AG08396 (cell line): ENCODE measurements at regions not wholly inside any gene's neighbourhood (a gene's known extent, or its start where the extent isn't known, plus 50 kb on each side); places are given as distances from the start of the nearest gene placed in this dataset.

Source experiments
- DNase-seq: peaks from one replicate; pipeline ENCODE4 v3.0.0; 2012; ENCODE audit warnings: low spot score, mixed read lengths

DNA sequence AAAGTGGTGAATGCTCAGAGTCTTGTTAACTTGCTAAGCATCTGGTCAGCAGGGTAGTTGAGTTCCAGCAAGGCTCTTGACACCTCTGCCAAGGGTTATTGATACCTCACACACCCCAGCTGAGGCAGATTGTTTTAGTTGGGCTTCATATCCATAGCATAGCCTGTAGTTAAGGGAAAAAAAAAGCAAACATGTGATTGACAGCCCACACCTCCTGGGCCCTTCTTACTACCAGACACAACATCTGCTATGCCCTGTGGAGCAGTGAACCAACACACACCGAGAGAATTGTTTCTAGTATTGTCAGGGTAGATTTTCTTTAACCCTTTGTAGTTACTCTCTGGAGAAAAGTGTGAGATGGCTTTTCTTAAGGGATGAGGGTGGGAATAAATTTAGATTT is 697.0 kb upstream of the POU3F2 start:
- DNase-seq = no peak

DNA sequence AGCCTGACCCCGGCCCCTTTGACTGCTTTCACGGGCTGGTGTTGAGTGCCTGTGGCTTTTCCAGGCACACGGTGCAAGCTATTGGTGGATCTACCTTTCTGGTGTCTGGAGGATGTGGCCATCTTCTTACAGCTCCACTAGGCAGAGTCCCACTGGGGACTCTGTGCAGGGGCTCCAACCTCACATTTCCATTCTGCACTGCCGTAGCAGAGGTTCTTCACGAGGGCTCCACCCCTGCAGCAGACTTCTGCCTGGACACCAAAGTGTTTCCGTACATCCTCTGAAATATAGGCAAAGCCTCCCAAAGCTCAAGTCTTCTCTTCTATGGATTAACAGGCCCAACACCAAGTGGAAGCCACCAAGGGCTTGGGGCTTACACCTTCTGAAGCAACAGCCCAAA is 691.5 kb upstream of the POU3F2 start:
- no peak for DNase-seq

DNA sequence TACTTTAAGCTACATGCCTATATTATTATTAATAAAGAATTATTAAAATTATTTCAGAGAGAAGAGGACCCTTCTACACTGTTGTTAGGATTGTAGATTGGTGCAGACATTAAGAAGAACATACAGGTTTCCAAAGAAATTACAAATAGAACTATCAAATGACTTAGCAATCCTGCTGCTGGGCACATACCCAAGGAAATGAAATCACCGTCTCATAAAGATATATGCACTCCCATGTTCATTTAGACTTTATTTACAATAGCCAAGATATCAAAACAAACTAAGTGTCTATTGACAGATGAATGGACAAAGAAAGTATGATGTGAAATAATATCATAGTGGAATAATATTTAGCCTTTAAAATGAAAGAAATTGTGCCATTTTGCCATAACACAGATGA is 687.7 kb upstream of the POU3F2 start:
- DNase-seq = no peak

DNA sequence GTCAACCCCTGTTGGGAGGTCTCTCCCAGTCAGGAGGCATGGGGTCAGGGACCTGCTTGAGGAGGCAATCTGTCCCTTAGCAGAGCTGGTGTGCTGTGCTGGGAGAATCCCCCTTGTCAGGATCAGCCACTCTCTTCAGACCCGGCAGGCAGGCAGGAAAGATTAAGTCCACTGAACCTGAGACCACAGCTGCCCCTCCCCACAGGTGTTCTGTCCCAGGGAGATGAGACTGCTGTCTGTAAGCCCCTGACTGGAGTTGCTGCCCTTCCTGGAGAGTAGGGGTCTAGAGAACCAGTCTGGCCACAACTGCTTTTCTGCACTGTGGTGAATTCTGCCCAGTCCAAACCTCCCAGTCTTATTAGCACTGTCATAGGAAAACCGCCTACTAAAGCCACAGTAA is 677.8 kb upstream of the POU3F2 start:
- no peak for DNase-seq

DNA sequence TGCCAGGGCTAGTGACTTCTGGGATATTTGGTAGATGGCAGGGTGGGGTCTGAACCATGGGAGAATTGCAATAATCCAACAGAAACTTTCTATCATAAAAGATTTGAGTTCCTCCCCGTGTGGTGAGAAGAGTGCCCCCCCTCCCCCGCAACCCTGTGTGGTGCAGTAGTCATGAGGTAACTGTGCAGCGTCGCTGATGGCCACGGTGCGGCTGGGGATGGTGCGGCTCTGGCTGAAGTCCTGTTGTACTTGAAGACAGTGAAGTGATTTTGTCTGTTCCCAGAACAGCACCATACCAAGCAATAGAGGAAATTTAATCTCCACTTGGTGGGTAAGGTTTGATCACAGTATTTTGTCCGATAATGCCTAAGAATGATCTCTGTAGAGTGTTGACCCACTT is 654.8 kb upstream of the POU3F2 start:
- no peak for DNase-seq

DNA sequence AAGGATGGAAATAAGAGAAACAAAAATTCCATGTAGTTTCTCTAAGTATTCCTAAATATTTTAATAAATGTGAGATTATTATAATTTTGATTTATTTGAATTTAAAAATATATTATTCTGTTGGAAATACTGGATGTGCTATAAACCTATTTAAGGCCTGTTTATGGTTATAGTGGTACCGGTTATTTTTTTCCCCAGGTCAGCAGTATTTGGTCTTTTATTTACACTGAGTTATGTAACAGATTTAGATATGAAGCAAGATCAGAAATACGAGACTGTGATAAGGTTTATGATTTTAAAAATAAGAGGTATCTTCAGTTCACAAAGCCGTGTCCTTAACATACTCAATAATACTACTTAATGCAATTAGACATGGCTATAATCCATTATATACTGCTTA is 634.3 kb upstream of the POU3F2 start:
- no peak for DNase-seq

DNA sequence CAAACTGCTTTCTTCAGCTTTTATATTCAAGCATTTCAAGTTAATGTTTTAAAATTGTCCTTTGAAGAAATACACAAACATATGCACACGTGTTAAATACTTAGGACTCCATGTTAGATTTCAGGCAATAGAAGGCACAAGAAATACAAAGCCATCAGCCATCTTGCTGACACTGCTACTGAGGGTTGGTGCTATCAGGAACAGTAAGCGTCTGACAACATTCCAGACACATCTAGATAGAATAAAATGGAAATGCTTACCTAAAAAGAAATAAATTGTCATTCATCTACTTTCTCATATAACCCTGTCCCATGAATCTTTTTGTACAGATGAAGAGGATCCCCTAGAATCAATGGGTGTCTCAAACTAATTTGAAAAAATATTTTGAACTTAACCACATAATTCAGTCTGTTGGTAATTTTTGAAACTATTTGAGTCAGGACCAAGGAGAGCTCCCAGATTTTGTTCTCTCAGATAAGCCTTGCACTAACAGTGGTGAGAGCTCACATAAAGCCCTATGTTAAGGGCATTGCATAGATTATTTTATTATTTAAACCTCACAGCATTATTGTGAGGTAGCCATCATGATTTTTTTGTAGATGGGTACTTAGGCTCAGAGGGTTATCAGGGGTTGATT is 631.1 kb upstream of the POU3F2 start:
- no peak for DNase-seq

DNA sequence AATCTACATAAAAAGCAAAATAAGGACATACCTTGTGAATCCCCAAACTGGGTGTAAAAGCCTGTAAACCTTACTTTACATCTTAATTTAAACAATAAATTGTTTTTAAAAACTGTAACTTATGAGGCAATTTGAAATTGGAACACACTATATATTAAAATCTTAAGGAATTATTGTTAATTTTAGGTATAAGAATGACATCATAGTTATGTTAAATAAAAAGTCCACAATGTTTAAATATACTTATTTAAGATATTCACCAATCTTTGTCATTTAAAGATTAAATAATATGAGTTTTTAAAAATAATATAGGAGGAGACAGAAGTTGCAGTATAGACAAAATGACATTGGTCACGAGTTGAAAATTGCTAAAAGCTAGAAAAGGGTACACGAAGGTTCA is 621.9 kb upstream of the POU3F2 start:
- no peak for DNase-seq

DNA sequence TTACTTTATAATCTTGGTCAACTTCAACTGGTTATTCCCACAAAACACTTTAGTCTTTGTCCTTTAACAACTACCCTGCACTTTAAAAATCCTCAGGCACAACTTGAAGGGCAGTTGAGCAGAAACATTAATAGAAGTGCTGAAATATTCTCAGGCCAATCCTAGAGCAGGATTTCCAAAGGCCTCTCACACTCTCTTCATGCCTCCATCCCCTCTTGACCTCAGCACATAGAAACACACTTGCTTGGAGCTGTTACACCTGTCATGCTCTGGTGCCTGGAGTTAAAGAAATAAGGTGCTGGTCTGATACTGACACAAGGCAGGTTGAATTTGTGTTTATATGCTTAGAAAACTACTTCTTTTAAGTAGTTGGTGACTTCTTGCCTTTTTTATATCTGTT is 618.8 kb upstream of the POU3F2 start:
- DNase-seq = no peak

DNA sequence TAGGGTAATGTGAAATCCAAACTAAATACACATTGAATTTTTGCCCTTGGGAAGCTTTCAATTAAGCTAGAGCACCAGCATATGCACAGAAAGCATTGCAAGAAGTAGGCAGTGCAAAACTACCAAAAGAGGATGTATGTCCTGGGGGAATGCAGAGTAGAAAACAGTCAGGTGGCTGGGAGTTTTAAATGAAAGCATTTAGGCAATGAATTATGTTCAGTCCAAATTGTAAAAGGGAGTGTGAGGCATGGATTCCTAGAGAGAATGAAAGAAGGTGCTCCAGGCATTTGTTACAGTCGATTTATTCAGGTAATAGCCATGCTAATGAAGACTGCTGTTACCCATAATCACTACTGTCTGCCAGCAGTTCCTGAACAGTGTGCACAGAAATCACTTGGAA is 604.1 kb upstream of the POU3F2 start:
- DNase-seq = no peak

DNA sequence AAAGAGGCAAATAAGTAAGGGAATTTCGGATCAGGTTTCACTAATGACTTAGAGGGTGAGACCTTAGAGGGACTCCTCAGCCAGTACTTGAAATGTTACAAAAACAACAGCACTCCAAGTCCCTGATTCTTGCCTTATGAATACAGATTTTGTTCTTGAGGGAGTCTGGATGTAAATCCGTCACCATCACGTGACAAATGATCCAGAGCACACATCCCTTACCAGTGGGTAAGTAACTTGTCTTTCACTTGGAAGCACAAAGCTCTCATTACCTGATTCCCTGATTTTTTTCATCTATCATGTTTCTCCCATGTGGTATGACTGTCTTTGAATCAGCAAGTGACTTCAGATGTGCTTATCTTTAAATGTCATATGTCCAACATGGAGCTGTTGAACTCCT is 595.3 kb upstream of the POU3F2 start:
- DNase-seq = no peak

DNA sequence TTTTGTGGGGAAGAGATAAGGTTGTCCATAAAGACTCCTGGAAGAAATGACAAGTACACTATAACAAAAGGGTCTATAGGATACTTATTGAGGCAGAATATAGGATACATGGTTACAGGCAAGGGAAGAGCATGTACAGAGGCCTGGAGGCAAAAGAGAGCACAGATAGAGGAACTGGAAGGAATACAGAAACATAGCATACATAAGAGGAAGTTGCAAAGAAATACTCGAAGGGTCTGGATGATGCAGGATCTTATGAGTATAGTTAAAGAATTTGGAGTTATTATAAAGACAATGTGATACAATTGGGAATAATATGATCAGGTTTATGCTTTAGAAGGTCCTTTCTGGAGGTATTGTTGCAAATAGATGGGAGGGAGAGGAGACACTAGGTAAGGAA is 592.7 kb upstream of the POU3F2 start:
- DNase-seq = no peak

DNA sequence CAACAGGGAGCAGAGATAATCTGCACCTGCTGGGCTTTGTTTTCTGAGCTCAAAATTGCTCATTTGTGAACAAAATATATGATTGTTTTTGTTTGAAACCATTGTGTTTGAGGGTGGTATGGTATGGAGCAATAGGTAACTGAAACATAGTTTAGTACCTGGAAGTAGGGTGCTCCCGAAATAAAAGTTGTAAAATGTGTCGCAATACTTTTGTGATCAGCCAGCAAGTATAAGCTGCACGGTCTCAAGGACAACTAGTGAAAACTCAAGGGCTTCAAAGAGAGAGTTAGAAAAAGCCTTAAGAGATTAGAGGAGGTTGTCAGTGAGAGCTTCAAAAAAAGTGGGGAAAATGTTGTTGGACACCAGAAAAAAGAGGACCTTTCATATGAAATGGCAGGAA is 579.8 kb upstream of the POU3F2 start:
- no peak for DNase-seq

DNA sequence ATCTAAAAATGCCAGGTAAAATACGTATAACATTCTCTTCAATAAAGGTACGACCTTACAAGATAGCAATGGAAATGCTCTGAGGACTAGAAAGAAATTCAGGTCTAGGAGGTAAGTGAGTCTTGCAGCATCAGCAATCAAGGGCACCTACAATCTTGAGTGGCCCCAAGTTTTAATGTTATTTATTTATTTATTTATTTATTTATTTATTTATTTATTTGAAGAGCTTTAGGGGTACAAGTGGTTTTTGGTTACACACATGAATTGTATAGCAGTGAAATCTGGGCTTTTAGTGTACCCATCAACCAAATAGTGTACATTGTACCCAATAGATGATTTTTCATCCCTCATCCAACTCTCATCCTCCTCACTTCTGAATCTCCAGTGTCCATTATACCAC is 574.0 kb upstream of the POU3F2 start:
- no peak for DNase-seq

DNA sequence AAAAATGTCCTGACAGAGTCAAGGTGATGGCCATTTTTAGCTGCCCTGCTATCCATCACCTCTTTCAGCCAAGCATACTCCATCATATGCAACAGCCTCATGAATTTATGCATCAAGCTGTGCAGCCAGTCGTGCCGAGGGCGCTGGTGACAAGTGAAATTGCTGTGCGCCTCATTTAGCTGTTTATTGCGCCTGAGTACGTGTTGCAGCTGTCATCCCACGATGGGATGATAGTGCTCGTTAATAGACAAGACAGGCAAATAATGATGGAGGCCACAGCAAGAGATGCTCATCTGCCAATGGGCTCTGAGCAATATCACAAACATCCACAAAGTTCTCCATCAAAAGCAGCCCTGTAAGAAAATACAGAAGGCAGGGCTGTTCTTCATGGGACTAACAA is 562.3 kb upstream of the POU3F2 start:
- no peak for DNase-seq

DNA sequence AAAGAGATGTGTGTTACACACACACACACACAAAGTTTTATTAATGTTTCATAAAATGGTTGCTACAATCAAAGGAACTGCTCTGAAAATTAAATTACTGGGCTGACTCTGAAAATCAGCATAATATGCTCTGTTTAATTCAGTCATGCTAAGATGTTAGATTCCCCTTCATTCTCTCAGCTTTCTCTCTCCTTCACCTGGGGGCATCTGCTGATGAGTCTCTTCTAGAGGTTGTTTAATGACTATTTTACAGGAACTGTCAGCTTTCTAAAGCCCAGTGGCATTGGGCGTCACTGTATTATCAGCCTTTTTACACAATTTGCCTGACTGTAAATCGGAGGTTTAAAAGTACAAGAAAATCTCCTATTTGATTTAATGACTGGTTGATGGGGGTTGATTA is 559.7 kb upstream of the POU3F2 start:
- DNase-seq = no peak

DNA sequence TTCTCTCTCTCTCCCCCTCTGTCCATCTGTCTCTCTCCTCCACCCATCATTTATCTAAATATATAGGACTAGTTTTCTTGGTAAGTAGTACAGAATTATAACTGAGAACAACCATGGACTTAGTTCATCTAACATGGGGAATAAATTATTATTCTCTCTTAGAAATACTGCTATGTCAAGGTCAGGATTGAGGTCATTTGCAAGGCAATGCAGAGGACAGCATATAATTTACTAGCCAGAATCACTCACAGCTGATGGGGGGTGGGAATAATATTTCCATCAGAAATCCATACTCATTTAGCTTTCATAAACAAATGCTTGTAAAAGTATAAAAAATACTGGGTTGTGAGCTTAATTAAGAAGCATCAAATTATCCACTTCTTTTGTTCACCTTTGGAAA is 553.9 kb upstream of the POU3F2 start:
- DNase-seq = no peak

DNA sequence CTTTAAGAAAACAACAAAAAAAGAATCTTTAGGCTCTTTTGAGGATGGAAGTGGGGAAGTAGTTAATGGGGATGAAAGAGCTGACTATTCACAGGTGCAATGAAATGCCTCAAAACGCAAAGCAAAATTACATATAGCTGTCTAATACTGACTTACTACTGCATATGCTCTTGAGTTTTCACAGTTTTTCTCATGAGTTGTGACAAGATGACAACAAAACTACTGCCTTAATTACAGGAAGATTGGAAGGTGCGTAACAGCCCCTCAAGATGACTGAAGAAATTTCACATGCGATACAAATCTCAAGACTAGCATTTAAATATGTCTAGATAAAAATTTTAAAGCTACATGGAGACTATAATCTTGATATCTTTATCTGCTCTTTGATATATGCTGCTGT is 547.8 kb upstream of the POU3F2 start:
- no peak for DNase-seq

DNA sequence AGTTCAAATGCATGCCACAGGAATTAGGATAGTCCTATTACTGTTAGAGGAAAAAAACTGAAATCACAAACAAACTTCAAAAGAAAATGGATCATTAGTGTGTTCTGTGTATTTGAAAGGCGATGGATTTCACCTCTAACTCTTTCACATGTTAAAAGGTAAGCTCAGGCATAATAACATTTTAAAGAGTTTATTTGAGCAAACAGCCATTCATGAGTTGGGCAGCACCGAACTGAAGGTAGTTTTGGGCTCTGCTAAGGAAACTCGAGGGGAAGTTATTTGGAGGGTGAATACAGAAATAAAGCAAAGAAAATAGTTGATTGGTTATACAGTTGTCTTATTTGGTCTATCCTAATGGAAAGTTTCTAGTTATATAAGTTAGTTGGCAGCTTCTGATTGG is 546.5 kb upstream of the POU3F2 start:
- no peak for DNase-seq

DNA sequence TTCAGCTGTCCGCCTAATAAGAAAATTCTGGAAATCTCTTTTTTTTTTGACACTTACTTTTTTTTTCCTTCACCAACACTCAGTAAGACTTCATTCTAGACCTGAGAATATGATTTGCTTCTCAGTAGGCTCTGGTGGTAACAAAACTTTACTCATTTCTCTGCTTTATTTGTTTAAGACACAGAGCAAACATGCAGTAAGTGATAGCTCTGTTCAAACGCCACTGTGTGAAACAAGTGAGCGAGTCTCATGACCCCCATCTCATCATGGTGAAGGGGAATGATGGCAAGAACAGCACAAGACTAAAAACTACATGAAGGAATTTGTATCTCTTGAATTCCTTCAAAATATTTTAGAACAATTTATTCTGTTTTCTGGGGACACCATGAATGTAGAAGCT is 541.6 kb upstream of the POU3F2 start:
- no peak for DNase-seq

DNA sequence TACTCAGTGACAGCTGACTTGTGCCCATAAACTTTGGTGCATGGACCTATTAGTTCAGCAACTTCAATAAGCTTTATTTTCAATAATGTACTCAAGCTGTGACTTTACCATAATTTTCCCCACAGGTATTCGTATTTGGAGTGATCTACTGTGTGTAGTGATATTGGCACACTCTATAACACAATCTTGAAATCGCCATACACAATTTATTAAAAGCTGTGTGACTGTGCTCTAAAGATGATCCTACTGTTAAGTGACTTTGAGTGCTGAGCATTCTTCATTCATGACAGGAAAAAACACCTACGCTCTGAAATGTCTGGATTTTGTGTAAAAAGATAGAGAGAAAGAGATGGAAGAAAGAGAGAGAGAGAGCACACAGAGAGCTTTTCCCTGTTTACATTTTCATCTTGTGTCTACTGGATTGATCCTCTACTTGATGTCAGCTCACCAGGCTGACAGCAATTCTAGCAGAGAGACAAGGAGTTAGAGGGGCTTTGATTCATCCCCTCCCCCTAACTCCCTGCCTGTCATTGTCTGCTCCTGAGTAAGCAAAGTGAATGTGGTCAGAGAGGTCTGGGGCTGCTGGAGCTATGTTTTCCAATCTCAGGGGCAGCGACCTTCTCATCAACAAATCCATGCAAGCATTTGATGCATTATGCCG is 538.7 kb upstream of the POU3F2 start:
- no peak for DNase-seq

DNA sequence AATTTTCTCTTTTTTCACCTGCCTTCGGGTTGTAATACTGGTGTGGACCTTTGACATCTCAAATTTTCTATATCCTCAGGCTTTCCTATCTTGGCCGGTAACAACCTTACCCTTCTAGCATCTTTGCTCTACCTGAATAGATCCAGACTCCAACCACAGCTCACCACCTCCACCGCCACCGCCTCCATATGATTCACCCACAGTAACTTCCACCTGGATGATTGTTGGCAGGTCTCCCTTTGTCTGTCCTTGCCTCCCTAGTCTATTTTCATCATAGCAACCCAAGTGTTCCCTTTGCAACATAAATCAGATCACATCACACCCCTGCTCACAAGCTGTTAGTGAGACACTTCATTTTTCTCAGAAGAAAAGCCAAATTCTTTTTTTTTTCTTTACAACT is 525.8 kb upstream of the POU3F2 start:
- DNase-seq = no peak

DNA sequence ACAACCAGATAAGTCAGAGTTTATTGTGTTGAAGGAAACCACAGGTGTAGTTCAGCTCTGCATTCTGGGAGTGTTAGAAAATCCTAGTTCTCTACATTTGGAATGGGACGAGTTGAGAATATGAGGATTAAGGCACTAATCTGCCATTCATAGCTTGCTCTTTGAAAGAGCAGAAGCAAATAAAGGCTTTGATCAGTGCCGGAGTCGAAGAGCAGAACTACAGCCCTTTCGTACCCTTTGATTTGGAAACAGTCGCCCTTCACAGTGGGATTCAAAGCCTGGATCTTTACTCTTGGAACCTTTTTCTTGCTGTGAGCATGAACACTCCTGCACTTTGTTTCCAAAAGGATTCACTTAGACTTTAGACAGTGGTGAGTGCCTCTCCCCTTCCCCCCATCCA is 523.9 kb upstream of the POU3F2 start:
- DNase-seq = no peak

DNA sequence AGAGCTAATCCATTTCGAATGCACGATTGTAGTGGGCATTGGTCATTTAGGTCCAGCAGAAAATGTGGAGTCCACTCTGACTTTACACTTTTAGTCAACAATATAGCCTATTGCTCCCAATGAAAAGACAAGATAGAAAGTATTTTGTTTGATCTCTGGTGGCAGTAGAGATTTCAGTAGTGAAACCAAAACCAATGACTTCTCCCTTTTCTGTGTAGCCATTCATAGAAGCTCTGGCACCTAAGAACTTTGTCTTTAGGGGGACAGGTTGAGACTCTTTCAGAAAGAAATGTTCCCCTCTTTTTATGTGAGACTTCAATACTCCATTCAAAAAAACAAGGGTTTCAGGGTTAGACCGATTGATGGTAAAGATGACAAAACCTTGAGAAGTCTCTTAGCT is 510.8 kb upstream of the POU3F2 start:
- DNase-seq = no peak

DNA sequence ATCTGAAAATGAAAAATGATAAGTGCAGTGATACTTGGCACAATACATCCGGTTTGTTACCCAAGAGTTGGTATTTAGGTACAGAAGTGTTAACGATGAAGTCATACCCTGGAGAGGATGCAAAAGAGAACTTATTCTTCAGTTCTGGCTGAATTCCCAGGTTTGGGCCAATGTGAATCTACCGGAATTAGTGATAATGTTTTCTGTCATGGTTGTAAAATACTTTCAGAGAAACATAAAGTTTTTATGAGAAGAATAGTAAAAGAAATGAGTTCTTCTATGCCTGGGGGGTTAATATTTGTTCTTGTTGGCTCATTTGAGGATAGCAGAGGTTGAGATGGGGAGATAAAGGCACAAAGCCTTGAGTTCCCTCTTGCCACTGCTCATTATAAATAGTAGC is 509.9 kb upstream of the POU3F2 start:
- DNase-seq = no peak
